Calu3 (cell line): ENCODE measurements at regions not wholly inside any gene's neighbourhood (a gene's known extent, or its start where the extent isn't known, plus 50 kb on each side); places are given as distances from the start of the nearest gene placed in this dataset.
A peak's percentile ranks its signal among the peaks of the same experiment; 100 is the strongest.

Experiments
- BruUV-seq: library from RNA; stranded (reverse); fragments of 400-500 nt; replicated peaks from 2 replicates; lab custom pipeline; 2021; lab: Mats Ljungman, UMichigan
- CTCF ChIA-PET: fragments of 300-600 bp; sonication (Branson Sonifier 250); formaldehyde crosslinking; loops from one replicate; lab custom pipeline; 2022; ENCODE audit warnings: antibody characterized with exemption; lab: Charles Lee
- DNase-seq: peaks from one replicate; pipeline ENCODE4 v3.0.0; 2022
- H3K27ac Mint-ChIP-seq: one replicate; pipeline ENCODE4 v1.8.0; 2022; ENCODE audit warnings: mixed read lengths; ENCODE audit not compliant: unreplicated experiment
- H3K27me3 Mint-ChIP-seq: one replicate; pipeline ENCODE4 v1.8.0; 2022; ENCODE audit warnings: mixed read lengths; ENCODE audit not compliant: unreplicated experiment
- H3K36me3 Mint-ChIP-seq: one replicate; pipeline ENCODE4 v1.8.0; 2022; ENCODE audit warnings: mild to moderate bottlenecking, moderate library complexity, mixed read lengths; ENCODE audit not compliant: insufficient read depth, unreplicated experiment
- H3K4me1 Mint-ChIP-seq: one replicate; pipeline ENCODE4 v1.8.0; 2022; ENCODE audit warnings: mild to moderate bottlenecking, low read depth, mixed read lengths; ENCODE audit not compliant: unreplicated experiment
- H3K4me3 Mint-ChIP-seq: one replicate; pipeline ENCODE4 v1.8.0; 2022; ENCODE audit warnings: mild to moderate bottlenecking, low read depth, moderate library complexity, mixed read lengths; ENCODE audit not compliant: unreplicated experiment
- H3K9me3 Mint-ChIP-seq: one replicate; pipeline ENCODE4 v1.8.0; 2022; ENCODE audit warnings: low read depth, mixed read lengths; ENCODE audit not compliant: unreplicated experiment
- CTCF ChIP-seq: fragments of 200-600 bp; IDR thresholded peaks from one replicate; pipeline ENCODE4 v1.8.0; 2022; ENCODE audit warnings: antibody characterized with exemption; ENCODE audit not compliant: unreplicated experiment
- intact Hi-C: fragments of 100-400 bp; cut with micrococcal nuclease; formaldehyde crosslinking; loops from one replicate; pipeline ENCODE4 v1.10.0; 2022; ENCODE audit not compliant: unreplicated experiment

DNA sequence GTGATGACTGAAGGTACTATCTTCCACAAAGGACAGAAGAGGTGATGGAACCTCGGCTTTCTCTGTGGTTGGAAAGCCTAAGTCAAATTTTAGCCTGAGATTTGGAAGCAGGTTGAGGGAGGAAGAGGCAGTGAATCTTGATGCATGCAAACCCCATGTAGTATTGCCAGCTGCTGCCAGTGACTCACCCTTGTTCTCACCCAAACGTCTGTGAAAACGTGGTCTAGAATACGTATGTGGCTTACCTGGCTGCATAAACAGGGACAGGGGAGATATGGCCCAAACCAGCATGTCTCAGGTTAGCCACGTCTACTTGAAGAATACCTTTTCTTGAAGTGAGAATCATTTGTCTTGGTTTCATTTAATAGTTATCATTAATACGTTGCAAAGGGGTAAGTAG lies 438.0 kb upstream of the MAF start:
- Mint-ChIP-seq H3K4me3 (no peak overlapping the region), H3K9me3 (peaks cover 3% of the 10 kb centered on the region), H3K4me1 (peaks cover 25% of the 10 kb centered on the region), H3K36me3 (no peaks in the 10 kb centered on the region), H3K27ac (no peak overlapping the region), H3K27me3 (peaks cover 17% of the 10 kb centered on the region)
- BruUV-seq, result no TSS peak
- CTCF ChIA-PET, result no interaction called here
- no peak for TF ChIP-seq CTCF
- intact Hi-C loops, result no loop called here
- DNase-seq, result no peak

GRCh38 chr16:80034948-80035663 lies 434.6 kb upstream of the MAF start:
- BruUV-seq, result no TSS peak
- no peaks in the 10 kb centered on the region for H3K36me3 Mint-ChIP-seq
- intact Hi-C loops, result no loop called here
- H3K27me3 Mint-ChIP-seq, result no peaks in the 10 kb centered on the region
- H3K4me1 Mint-ChIP-seq, result peaks cover 18% of the 10 kb centered on the region
- peak; percentile 8 for DNase-seq
- CTCF ChIA-PET, result interaction anchor here (0.5 kb wide), 1 partner anchor 808 kb away, joined by 3 read pairs; no protein-coding TSS in a partner anchor
- no peak overlapping the region for H3K4me3 Mint-ChIP-seq
- no peak for TF ChIP-seq CTCF
- H3K9me3 Mint-ChIP-seq, result peaks cover 12% of the 10 kb centered on the region
- peak overlapping the region; percentile 80 for H3K27ac Mint-ChIP-seq

- CTCF ChIA-PET, result interaction anchor here (0.5 kb wide), 1 partner anchor 807 kb away, joined by 3 read pairs; no protein-coding TSS in a partner anchor
- intact Hi-C loops, result no loop called here
- H3K4me3 Mint-ChIP-seq, result no peak overlapping the region
- no peak overlapping the region for H3K27ac Mint-ChIP-seq
- BruUV-seq, result no TSS peak
- no peaks in the 10 kb centered on the region for H3K36me3 Mint-ChIP-seq
- H3K27me3 Mint-ChIP-seq, result no peaks in the 10 kb centered on the region
- peaks cover 12% of the 10 kb centered on the region for H3K9me3 Mint-ChIP-seq
- DNase-seq, result no peak
- no peak for TF ChIP-seq CTCF
- H3K4me1 Mint-ChIP-seq, result peaks cover 18% of the 10 kb centered on the region
These were observed 433.9 kb upstream of the MAF start for GRCh38 chr16:80034469-80034826.

GRCh38 chr16:80033783-80034468 lies 433.4 kb upstream of the MAF start:
- intact Hi-C loops, result no loop called here
- no peaks in the 10 kb centered on the region for H3K27me3 Mint-ChIP-seq
- H3K36me3 Mint-ChIP-seq, result no peaks in the 10 kb centered on the region
- peaks cover 12% of the 10 kb centered on the region for H3K9me3 Mint-ChIP-seq
- no TSS peak for BruUV-seq
- H3K4me3 Mint-ChIP-seq, result no peak overlapping the region
- TF ChIP-seq CTCF, result no peak
- H3K4me1 Mint-ChIP-seq, result peaks cover 18% of the 10 kb centered on the region
- DNase-seq, result no peak
- no peak overlapping the region for H3K27ac Mint-ChIP-seq
- CTCF ChIA-PET, result no interaction called here
